ENCODE measurements at regions not wholly inside any gene's neighbourhood (a gene's known extent, or its start where the extent isn't known, plus 50 kb on each side); places are given as distances from the start of the nearest gene placed in this dataset.

- no peak for TF ChIP-seq CTCF (IDR thresholded peaks at IDR 0.05)
- TF ChIP-seq EZH2 (IDR thresholded peaks at IDR 0.05), result no peak
- TF ChIP-seq EZH2phosphoT487 (IDR thresholded peaks at IDR 0.05), result no peak
Observed at GRCh38 chr6:94735270-94735669, 842.1 kb upstream of the MANEA start.

Data from neural progenitor cell (in vitro differentiated cells).